ENCODE measurements at regions not wholly inside any gene's neighbourhood (a gene's known extent, or its start where the extent isn't known, plus 50 kb on each side); places are given as distances from the start of the nearest gene placed in this dataset.

DNA sequence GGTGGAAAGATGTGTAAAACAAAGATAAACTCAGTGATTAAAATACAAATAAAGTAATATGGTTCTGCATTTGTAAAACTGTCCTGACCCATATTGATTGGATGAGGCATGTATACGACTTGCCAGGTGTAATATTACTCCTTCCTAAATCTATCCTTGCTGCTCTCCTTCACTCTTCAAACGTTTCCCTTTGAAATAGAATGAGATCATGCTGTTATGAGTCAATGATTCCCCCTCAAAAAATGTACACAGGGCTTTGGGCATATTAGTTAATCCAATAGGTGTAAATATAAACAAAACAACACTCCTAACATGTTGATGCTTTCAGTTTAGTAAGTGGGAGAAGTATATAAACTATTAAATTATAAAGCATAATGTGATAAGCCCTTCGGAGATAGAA, 117.4 kb upstream of the GPM6A start:
- TF ChIP-seq CTCF (IDR thresholded peaks at IDR 0.05), result no peak
- no peak for TF ChIP-seq POLR2A (IDR thresholded peaks at IDR 0.05)
- no peak for DNase-seq
- no peak for ATAC-seq
- Histone ChIP-seq H3K4me3 (no peak overlapping the region), H3K4me1 (no peaks in the 10 kb centered on the region), H3K27ac (no peak overlapping the region), H3K9me3 (no peaks in the 10 kb centered on the region), H3K36me3 (no peaks in the 10 kb centered on the region), H3K27me3 (no peaks in the 10 kb centered on the region)
- 28% methylated on average over 3 of the region's 3 CpGs for WGBS (ENCODE audit: insufficient coverage, low coverage, low lambda C conversion rate, missing lambda C conversion rate)
- intact Hi-C loops (cut with DNase I), result no loop called here

DNA sequence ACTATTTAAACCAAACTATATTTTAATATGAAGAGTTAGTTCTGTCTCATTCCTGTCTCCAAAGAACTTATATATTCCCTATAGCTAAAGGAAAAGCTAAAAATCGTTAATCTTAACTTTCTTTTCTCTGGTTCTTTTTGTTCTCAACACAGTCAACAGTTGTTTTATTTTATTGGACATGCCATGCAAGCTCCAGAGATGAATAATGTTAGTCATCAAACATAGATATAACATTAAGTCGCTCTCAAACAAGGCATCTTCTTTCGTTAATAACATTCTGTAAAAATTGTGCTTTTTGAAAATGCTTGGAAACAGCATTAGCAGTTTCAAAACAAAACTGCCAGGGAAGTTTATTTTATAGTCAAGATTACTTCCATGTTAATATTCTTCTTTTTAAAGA, 117.9 kb upstream of the GPM6A start:
- H3K27ac ChIP-seq, result no peak overlapping the region
- H3K27me3 ChIP-seq, result no peaks in the 10 kb centered on the region
- intact Hi-C loops (cut with DNase I), result no loop called here
- H3K4me1 ChIP-seq, result no peaks in the 10 kb centered on the region
- ATAC-seq (no peak), DNase-seq (no peak)
- TF ChIP-seq CTCF (IDR thresholded peaks at IDR 0.05) (no peak), POLR2A (IDR thresholded peaks at IDR 0.05) (no peak)
- no peaks in the 10 kb centered on the region for H3K36me3 ChIP-seq
- H3K9me3 ChIP-seq, result no peaks in the 10 kb centered on the region
- 40% methylated on average over 3 of the region's 3 CpGs for WGBS (ENCODE audit: insufficient coverage, low coverage, low lambda C conversion rate, missing lambda C conversion rate)
- H3K4me3 ChIP-seq, result no peak overlapping the region

DNA sequence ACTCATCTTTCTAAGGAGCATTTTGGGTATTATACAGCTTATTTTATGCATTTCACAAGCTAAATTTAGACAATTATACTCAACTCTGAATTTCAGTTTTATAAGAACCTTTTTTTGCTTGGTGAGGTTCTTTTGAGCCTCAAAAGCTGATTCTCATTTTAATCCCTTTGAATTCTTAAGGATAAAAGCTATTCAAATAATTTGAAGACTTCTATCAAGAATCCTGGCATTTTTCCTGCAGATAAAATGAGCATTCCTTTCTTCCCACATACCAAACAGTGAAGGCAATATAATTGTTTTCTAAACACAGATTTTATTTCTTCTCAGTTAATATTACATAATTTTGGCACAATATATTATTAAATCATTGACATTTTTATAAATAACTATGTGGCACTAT, 118.4 kb upstream of the GPM6A start:
- no peaks in the 10 kb centered on the region for H3K4me1 ChIP-seq
- no peak overlapping the region for H3K4me3 ChIP-seq
- no peak for DNase-seq
- H3K9me3 ChIP-seq, result no peaks in the 10 kb centered on the region
- intact Hi-C loops (cut with DNase I), result no loop called here
- no peaks in the 10 kb centered on the region for H3K36me3 ChIP-seq
- H3K27ac ChIP-seq, result no peak overlapping the region
- no peak for TF ChIP-seq POLR2A (IDR thresholded peaks at IDR 0.05)
- no peak for TF ChIP-seq CTCF (IDR thresholded peaks at IDR 0.05)
- no peak for ATAC-seq
- H3K27me3 ChIP-seq, result no peaks in the 10 kb centered on the region

GRCh38 chr4:175932116-175932515, 120.1 kb upstream of the GPM6A start:
- no peak for TF ChIP-seq POLR2A (IDR thresholded peaks at IDR 0.05)
- DNase-seq (no peak), ATAC-seq (no peak)
- intact Hi-C loops (cut with DNase I), result no loop called here
- Histone ChIP-seq H3K4me3 (no peak overlapping the region), H3K36me3 (no peaks in the 10 kb centered on the region), H3K27me3 (no peaks in the 10 kb centered on the region), H3K4me1 (no peaks in the 10 kb centered on the region), H3K9me3 (no peaks in the 10 kb centered on the region), H3K27ac (no peak overlapping the region)
- WGBS (ENCODE audit: insufficient coverage, low coverage, low lambda C conversion rate, missing lambda C conversion rate), result 82% methylated on average over 9 of the region's 9 CpGs

GRCh38 chr4:175934506-175934905, 122.4 kb upstream of the GPM6A start:
- Histone ChIP-seq H3K4me1 (no peaks in the 10 kb centered on the region), H3K9me3 (no peaks in the 10 kb centered on the region), H3K4me3 (no peak overlapping the region), H3K27ac (no peak overlapping the region), H3K36me3 (no peaks in the 10 kb centered on the region), H3K27me3 (no peaks in the 10 kb centered on the region)
- WGBS (ENCODE audit: insufficient coverage, low coverage, low lambda C conversion rate, missing lambda C conversion rate), result 66% methylated on average over 3 of the region's 3 CpGs
- ATAC-seq (no peak), DNase-seq (no peak)
- TF ChIP-seq CTCF (IDR thresholded peaks at IDR 0.05), result no peak
- no peak for TF ChIP-seq POLR2A (IDR thresholded peaks at IDR 0.05)
- intact Hi-C loops (cut with DNase I), result no loop called here
